Suprapubic skin (tissue), 3 donors: ENCODE measurements at regions not wholly inside any gene's neighbourhood (a gene's known extent, or its start where the extent isn't known, plus 50 kb on each side); places are given as distances from the start of the nearest gene placed in this dataset.

ENCODE experiments used
- CTCF ChIP-seq, 2 donors: fragments of 200-600 bp in 1 of 2; fragments of 450-650 bp in 1 of 2; sonication (generic) in 1 of 2; IDR thresholded peaks; one replicate each; pipeline ENCODE4 v1.5.1; 2016 to 2019; ENCODE audit warnings: antibody characterized with exemption in 2 of 2, mild to moderate bottlenecking in 1 of 2, moderate library complexity in 1 of 2
- POLR2AphosphoS5 ChIP-seq, 3 donors: sonication (generic); formaldehyde crosslinking; IDR thresholded peaks; one replicate each; pipeline ENCODE4 v1.6.1; 2017; ENCODE audit warnings: antibody characterized with exemption in 3 of 3

DNA sequence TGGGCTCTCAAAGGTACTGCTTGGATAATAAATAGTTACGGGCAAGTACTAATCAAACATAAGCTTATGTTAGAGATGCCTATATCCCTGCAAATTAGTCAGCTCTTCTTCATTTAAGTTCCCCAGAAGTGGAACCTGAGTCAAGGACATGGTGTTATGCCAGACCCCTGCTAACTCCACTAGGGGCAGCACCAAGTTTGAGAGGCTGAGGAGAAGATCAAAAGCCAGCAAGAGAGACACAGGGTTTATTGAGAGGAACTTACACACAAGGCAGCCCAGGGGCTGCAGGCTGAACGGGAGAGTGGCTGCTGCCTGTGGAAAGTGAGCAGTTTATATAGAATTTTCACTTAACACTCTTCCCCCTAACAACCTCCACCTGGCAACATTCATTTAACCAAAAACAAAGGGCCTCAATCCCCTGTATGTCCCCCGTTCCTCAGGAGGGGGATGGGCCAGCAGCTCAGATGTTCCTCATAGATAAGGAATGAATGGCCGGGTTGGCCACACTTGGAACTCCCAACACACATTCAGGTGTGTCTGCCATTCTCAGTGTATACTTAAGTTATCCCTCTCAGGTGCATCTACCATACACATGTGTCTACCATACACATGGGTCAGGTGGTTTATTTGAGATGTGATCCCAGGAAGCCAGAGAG, 62.6 kb upstream of the GHITM start:
- TF ChIP-seq CTCF (IDR thresholded peaks at IDR 0.05) (no peak), POLR2AphosphoS5 (IDR thresholded peaks at IDR 0.05) (no peak)
